HG03135 (cell line): ENCODE measurements at regions not wholly inside any gene's neighbourhood (a gene's known extent, or its start where the extent isn't known, plus 50 kb on each side); places are given as distances from the start of the nearest gene placed in this dataset.
"Not testable (repeated sequence)": the region's sequence is repeated elsewhere in the genome, so short reads cannot be mapped to it uniquely, and the experiment has no call there.

Experiments
- ATAC-seq: cut with Tn5 transposase; IDR thresholded peaks from one replicate; pipeline ENCODE4 v1.9.1; 2021; ENCODE audit warnings: mild to moderate bottlenecking, moderate library complexity; ENCODE audit not compliant: unreplicated experiment

DNA sequence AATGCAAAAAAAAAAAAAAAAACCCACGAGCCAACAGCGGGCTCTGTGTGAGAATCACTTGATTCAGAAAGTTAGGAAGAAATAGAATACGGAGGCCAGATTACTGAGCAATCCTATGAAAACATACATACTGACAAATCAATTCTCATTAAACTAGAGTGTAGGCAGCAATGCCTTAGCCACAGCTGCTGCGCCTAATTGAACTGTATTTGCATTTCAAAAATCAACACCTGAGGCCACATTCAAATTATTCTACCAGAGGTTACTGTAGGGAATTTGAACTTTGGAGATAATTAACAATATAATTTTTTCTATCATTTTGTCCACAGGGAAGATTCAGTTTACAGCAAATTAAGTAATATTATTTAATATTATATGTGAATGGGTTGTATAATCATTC is 138.4 kb upstream of the PLD5 start:
- ATAC-seq = no peak

DNA sequence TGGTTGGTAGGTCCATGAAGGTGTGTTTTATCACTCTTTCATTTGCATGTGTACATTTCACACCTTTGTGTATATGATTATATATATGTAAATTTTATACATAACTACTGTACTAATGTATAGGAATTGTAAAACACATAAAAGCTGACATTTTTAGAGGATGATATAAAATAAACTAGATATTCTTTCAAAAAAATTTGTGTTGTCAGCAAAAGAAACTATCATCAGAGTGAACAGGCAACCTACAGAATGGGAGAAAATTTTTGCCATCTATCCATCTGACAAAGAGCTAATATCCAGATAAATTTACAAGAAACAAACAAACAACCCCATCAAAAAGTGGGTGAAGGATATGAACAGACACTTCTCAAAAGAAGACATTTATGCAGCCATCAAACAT is 129.3 kb upstream of the PLD5 start:
- not testable (repeated sequence) for ATAC-seq

DNA sequence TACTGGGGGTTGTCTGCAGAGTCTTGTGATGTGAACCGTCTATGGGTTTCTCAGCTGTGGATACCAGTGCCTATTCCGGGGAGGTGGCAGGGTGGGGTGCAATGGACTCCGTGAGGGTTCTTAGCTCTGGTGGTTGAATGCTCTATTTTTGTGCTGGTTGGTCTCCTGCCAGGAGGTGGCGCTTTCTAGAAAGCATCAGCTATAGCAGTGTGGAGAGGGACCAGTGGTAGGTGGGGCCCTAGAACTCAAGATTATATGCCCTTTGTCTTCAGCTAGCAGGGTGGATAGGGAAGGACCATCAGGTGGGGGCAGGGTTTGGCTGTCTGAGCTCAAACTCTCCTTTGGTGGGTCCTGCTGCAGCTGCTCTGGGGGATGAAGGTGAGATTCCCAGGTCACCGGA is 127.3 kb upstream of the PLD5 start:
- ATAC-seq = no peak

DNA sequence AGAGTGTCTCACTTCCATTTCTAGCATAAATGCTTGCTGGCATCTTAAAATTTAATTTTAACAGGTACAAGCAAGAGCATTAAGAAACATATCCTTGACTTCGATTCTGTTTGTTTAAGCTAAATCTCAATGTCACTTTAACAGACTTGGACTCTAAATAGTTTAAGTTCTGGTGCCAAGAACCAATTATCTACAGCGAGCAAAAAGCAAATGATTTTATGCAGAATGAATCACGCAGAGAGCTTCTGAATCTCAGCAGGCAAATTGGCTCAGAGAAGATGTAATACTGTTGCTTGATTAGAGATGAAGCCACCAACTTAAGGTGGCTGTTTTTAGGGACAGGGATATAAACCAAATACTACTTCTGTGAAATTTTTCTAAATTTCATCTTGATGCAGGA is 117.0 kb upstream of the PLD5 start:
- ATAC-seq = no peak

DNA sequence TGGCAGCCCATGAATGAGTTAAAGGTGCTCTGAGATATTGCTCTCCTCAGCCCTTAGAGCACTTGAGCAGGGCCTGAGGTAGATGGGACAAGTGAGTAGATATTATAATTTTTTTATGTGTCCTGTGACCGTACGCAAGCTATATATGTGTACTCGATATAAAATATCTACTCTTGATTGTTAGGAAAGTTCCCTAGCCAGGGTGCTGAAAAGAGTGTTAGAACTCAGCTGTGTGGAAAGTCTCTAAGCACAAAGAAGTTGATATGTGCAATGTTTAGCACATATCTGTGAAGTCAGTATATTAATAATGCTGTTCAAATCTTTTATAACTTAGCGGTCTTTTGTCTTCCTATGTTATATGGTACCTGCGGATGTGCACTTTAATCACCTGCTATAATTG is 114.6 kb upstream of the PLD5 start:
- no peak for ATAC-seq

DNA sequence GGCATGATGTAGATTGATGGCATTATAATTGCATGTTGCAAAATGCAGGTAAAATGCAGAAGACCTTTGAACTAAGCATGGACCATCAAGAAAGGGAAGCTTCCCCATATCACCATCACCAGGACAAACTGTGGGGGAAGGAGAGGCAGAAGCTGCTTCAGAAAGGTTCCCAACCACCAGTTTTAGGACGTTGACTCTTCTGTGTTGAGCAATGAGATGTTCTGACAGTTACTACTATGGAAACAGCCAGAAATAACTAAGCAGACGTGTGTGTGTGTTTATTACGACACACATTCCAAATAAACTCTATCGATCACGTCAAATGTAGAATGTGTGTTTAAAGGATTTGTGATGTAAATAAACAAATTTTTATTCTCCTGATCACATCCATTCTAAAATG is 110.2 kb upstream of the PLD5 start:
- ATAC-seq = no peak

DNA sequence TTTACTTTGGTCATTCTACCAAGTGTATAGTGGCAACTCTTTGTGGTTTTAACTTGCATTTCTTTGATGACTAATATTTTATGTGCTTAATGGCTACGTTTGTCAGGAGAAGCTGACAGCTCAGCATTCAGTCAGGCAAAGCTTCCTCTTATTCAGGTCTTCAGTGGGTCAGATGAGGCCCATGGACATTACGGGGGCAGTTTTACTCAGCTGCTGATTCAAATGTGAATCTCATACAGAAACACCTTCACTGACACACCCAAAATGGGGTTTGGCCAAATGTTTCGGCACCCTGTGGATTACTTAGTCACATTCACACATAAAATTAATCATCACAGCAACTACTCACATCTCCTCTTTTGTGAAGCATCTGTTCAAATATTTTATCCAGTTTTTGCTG is 104.9 kb upstream of the PLD5 start:
- ATAC-seq = no peak

DNA sequence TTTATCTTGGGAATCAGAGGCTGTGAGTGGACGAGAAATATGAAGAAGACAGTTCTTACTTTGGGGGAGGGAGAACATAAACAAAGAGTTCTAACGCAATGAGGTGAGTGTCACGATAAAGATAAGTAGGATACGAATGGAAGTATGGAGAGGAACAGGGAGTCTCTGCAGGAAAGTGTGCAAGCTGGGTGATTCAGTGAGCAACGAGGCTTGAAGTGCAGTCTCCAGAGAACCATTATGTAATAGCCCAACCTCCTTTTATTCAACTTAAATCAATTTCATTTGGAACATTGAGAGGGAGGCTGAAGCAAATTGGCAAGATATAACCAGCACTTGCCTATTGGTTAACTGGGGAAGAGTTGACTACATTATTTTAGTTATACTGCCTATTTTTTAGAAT is 99.3 kb upstream of the PLD5 start:
- ATAC-seq = no peak

DNA sequence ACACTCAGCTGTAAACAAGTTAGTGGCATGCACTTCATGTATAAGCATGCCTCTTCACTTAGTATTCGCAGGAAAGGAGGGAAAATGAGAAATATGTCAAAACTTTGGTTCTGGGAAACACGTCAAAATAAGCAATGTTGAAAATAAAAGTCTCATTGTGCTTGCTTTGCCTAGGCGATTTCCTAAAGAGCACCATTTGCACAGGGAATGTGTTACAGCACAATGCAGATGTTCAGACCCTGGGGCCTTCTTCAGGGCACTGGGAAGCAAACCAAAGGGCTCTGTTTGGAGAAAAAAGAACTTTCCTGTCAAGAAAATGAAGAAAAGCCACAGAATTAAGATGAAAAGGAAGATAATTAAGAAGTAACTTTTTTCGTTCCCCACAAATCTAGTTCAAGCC is 98.6 kb upstream of the PLD5 start:
- no peak for ATAC-seq

DNA sequence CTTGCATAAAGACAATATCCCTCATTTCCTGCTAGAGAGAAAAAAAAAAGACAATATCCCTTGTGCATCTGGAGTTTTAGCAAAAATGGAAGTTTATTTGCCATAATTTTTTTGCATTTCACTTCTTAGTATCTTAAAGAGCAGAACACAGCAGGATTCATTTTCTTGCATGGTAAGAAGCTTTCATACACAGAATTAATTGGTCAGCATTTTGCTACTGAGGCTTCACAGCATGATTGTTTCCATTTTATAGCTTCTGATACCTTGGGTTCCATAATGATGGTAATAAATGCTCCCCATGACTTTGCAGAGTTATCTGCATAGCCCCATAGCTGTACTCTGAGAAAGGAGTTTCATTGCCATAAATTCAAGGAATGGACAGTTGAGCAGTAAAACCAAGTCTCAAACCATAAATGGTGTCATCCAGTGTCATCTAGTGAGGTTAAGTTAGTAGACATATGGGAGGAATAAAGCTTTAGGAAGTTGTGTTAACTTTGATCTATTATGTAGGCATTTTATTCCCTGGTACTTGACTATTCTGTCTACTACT is 88.8 kb upstream of the PLD5 start:
- ATAC-seq = no peak

DNA sequence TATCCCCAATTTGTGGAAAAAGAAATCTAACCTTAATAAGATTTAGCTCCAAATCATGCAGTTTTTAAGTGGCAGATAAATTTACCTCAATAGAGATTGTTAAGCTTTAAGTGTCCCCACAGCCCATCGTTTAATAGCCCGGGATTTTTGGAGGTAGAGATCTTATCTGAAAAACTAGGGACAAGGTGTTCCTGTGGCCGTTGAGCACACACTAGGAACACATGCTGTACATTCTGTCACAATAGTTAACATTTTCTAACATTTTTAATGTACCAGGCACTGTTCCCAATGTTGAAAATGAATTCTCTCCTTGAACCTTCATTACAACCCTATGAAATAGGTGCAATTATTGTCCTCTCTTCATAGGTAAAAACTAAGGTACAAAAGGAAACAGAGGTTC is 85.7 kb upstream of the PLD5 start:
- ATAC-seq = no peak

DNA sequence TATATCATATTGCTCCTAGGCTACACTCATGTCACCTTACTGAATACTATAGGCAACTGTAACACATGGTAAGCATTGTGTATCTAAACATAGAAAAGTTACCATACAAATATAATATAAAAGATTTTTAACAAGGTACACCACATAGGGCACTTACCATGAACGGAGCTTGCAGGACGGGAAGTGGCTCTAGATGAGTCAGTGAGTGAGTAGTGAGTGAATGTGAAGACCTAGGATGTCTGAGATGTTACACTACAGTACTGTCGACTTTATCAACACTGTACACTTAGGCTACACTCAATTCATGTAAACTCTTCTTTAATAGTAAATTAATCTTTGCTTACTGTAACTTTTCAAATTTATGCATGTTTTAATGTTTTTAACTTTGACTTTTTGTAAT is 81.0 kb upstream of the PLD5 start:
- no peak for ATAC-seq

DNA sequence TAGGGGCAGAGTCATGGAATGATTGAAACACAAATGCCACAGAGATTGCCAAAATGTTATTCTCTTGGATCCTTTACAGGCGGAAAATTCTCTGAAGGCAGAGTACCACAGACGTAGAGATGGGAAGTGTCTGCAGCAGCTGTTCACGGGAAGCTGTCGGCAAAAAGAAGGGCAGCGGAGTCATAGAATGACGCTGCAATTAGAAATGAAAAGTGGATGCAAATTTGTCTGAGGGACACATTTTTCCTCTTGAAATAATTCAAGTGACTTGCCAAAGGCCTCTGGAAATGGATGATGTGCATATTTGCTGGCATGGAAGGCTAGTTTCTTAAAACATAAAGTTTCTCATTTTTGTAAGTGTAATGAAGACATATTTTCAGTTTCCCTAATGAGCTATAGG is 77.5 kb upstream of the PLD5 start:
- ATAC-seq = no peak

DNA sequence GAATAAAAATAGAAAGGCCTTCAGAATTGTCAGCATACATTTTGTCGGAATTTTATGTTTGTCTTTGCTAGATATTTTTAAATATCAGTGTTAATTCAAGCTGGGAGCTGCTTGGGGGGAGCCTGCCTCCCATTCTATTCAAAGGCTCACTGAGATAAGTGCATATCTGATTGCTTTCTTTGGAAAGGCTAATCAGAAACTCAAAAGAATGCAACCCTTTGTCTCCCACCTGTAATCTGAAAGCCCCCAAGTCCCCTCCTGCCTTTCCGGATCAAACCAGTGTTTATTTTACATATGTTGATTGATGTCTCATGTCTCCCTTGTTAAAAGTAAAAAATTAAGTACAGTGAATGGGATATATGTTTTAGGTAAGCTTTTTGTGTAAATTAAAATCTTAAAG is 69.3 kb upstream of the PLD5 start:
- ATAC-seq = not testable (repeated sequence)

DNA sequence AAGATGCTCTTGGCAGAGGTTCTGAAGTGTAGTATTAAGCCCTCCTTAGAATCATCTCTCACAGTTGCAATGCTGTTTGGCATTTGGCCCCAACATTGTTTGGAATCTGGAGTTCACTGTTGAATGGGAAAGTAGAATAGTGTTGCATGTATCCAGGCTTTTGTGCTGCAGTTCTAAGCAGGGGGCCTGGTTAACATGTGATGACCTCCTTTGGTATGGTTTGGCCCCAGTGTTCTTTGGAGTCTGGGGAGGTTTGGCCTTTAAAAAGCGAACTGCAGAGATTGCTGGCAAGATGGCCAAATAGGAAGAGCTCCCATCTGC is 61.8 kb upstream of the PLD5 start:
- ATAC-seq = no peak

DNA sequence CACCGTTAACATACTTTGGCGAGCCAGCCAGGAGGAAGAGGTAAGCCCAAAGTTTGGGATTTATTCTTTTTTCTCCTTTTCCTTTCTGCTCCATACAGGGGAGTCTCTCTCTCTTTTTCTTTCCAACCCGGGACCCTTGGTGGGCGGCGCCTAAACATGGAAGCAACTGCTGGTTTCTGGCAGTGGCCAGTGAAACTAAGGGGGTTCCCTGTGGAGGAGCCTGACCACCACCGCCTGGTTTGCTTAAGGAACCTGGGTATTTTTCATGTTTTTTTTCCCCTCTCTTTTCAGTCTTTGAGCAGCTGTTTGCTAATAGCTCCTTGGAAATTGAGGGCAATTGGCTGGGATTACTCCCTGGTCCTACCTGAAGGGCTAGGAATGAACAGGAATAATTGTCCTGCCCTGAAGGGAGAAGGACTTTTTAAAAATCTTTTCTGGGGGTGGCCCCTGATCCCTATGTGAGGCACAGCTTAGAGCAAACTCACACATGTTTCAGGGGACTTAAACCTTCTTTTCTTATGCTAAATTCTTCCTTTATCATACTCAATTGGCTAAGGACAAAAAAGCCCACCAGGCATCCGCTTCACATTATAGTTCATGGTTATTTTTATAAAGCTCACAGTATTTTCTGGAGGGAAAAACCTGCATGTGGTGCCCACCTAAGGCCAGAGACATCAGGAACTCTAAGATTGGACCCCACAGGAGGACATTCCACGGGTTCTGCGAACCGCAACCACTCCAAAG is 61.3 kb upstream of the PLD5 start:
- no peak for ATAC-seq

DNA sequence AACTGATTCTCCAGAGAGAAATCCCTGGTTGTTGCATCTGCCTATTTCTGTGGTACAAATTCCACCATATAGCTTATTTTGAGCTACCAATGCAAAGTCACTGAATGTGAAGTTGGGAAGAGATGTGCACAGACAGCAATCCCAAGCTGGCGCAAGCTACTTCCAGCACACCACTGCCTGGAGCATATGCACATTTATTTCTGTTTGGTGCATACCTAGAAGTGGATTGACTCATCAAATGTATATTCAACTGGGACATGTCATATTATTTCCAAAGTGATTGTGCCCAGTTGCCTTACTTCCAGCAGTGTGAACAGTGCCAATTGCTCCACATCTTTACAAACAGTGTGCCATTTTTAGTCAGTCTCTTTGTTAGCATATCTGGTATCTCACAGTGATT is 58.2 kb upstream of the PLD5 start:
- no peak for ATAC-seq

DNA sequence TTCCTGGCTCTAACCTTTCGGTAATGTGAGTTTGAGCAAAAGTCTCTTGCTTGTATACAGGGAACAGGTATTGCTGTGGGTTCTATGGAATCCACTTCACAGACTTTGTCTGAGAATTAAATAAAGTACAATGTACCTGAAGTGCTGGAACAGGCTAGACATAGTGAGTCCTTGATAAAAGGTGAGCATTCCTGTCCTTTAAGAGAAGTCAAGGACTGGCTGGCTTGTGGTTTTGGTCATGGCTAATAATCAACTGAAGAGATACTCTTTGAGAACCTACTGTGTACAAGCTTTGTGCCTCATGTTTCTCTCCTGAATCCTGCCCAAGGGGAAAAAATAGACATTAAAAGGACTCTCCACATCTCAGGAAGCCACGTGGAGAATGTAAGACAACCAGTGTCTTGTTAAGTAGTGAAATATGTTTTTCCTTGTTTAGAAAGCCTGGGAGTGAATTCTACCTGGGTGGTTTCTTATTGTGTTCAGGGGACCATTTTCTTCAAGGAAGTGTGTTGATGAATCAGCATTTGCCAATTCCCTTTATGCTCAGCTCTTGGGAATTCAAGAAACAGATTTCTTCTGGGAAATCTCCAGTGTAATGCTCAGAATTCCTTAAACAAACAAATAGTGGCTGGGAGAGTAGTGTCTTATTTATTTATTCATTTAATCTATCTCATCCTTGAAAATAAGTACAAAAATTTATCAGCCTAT is 55.2 kb upstream of the PLD5 start:
- ATAC-seq = no peak
